ENCODE measurements at regions not wholly inside any gene's neighbourhood (a gene's known extent, or its start where the extent isn't known, plus 50 kb on each side); places are given as distances from the start of the nearest gene placed in this dataset.

- no peaks in the 10 kb centered on the region for H3K27me3 ChIP-seq
- ATAC-seq (no peak), DNase-seq (no peak)
- no peak for TF ChIP-seq CTCF (IDR thresholded peaks at IDR 0.05)
- intact Hi-C loops (cut with DNase I), result no loop called here
- no peaks in the 10 kb centered on the region for H3K9me3 ChIP-seq
- no peaks in the 10 kb centered on the region for H3K36me3 ChIP-seq
- H3K27ac ChIP-seq, result no peak overlapping the region
- H3K4me1 ChIP-seq, result peaks cover 8% of the 10 kb centered on the region
- H3K4me3 ChIP-seq, result no peak overlapping the region
These were observed 391.0 kb downstream of the RAB28 start for GRCh38 chr4:13093170-13093569.

- TF ChIP-seq CTCF (IDR thresholded peaks at IDR 0.05), result no peak
- no peak overlapping the region for H3K4me3 ChIP-seq
- ATAC-seq, result no peak
- peaks cover 8% of the 10 kb centered on the region for H3K4me1 ChIP-seq
- intact Hi-C loops (cut with DNase I), result no loop called here
- no peaks in the 10 kb centered on the region for H3K27me3 ChIP-seq
- no peaks in the 10 kb centered on the region for H3K9me3 ChIP-seq
- DNase-seq, result no peak
- no peaks in the 10 kb centered on the region for H3K36me3 ChIP-seq
- H3K27ac ChIP-seq, result no peak overlapping the region
These were observed 391.4 kb downstream of the RAB28 start for GRCh38 chr4:13092702-13093101.

- H3K9me3 ChIP-seq, result no peaks in the 10 kb centered on the region
- H3K27ac ChIP-seq, result no peak overlapping the region
- no peak for ATAC-seq
- no peak overlapping the region for H3K4me3 ChIP-seq
- no peaks in the 10 kb centered on the region for H3K27me3 ChIP-seq
- intact Hi-C loops (cut with DNase I), result no loop called here
- no peak for DNase-seq
- peaks cover 8% of the 10 kb centered on the region for H3K4me1 ChIP-seq
- no peaks in the 10 kb centered on the region for H3K36me3 ChIP-seq
- TF ChIP-seq CTCF (IDR thresholded peaks at IDR 0.05), result no peak
These were observed 394.5 kb downstream of the RAB28 start for GRCh38 chr4:13089659-13089998.

GRCh38 chr4:13088726-13089658 lies 395.1 kb downstream of the RAB28 start:
- no peak for ATAC-seq
- no peak overlapping the region for H3K27ac ChIP-seq

GRCh38 chr4:13087041-13087440 lies 397.1 kb downstream of the RAB28 start:
- peaks cover 8% of the 10 kb centered on the region for H3K4me1 ChIP-seq
- no peaks in the 10 kb centered on the region for H3K9me3 ChIP-seq
- no peak overlapping the region for H3K4me3 ChIP-seq
- ATAC-seq, result no peak
- intact Hi-C loops (cut with DNase I), result no loop called here
- H3K36me3 ChIP-seq, result no peaks in the 10 kb centered on the region
- TF ChIP-seq CTCF (IDR thresholded peaks at IDR 0.05), result no peak
- H3K27me3 ChIP-seq, result no peaks in the 10 kb centered on the region
- DNase-seq, result no peak
- no peak overlapping the region for H3K27ac ChIP-seq

More at GRCh38 chr4:13088726-13089658, 395.1 kb downstream of the RAB28 start:
- intact Hi-C loops (cut with DNase I), result no loop called here
- H3K4me1 ChIP-seq, result peaks cover 8% of the 10 kb centered on the region
- DNase-seq, result no peak
- no peaks in the 10 kb centered on the region for H3K27me3 ChIP-seq
- H3K9me3 ChIP-seq, result no peaks in the 10 kb centered on the region
- H3K36me3 ChIP-seq, result no peaks in the 10 kb centered on the region
- no peak for TF ChIP-seq CTCF (IDR thresholded peaks at IDR 0.05)
- no peak overlapping the region for H3K4me3 ChIP-seq

Data from upper lobe of right lung (tissue), 1 donor.